Transverse colon (tissue), 3 donors: ENCODE measurements at regions not wholly inside any gene's neighbourhood (a gene's known extent, or its start where the extent isn't known, plus 50 kb on each side); places are given as distances from the start of the nearest gene placed in this dataset.

Experiments used
- EP300 ChIP-seq: sonication (generic); formaldehyde crosslinking; IDR thresholded peaks from one replicate; pipeline ENCODE4 v1.6.1; 2017; ENCODE audit warnings: antibody characterized with exemption, low read depth
- POLR2A ChIP-seq: fragments of 450-650 bp; IDR thresholded peaks from one replicate; pipeline ENCODE4 v1.6.1; 2016; ENCODE audit warnings: antibody characterized with exemption, mild to moderate bottlenecking, moderate library complexity
- TF ChIP-seq, protein P1 (sequence below), 5 experiments: fragments of 200-600 bp in 3 of 5; fragments of 450-650 bp in 2 of 5; sonication (generic) in 3 of 5; IDR thresholded peaks; 1 replicate in 2 of 5; 2 replicates in 3 of 5; pipeline ENCODE4 v1.5.1; 2016 to 2017; ENCODE audit warnings: antibody characterized with exemption in 5 of 5, inconsistent platforms in 3 of 5, mild to moderate bottlenecking in 2 of 5, moderate library complexity in 1 of 5

DNA sequence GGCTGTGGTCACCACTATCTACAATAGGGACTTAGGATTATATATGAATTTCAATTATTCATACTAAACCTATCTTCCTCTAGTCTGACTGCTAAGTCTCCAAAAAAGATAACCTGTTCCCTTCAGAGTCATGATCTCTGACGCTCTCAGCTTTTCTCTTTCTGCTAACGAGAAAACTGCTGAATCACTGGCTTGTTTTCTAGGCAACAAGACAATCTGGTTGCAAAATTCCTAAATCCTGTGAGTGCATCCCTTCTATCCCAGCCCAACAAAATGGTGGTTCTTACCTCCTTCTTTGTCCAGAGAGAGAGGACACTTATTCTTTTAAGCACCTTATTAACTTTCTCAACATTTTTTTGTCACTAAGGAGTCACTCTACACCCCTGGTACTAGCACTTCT, 312.3 kb upstream of the PKDCC start:
- TF ChIP-seq, protein P1, sequence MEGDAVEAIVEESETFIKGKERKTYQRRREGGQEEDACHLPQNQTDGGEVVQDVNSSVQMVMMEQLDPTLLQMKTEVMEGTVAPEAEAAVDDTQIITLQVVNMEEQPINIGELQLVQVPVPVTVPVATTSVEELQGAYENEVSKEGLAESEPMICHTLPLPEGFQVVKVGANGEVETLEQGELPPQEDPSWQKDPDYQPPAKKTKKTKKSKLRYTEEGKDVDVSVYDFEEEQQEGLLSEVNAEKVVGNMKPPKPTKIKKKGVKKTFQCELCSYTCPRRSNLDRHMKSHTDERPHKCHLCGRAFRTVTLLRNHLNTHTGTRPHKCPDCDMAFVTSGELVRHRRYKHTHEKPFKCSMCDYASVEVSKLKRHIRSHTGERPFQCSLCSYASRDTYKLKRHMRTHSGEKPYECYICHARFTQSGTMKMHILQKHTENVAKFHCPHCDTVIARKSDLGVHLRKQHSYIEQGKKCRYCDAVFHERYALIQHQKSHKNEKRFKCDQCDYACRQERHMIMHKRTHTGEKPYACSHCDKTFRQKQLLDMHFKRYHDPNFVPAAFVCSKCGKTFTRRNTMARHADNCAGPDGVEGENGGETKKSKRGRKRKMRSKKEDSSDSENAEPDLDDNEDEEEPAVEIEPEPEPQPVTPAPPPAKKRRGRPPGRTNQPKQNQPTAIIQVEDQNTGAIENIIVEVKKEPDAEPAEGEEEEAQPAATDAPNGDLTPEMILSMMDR (IDR thresholded peaks at IDR 0.05): no peak
- TF ChIP-seq POLR2A (no peak), EP300 (no peak)
